HUES48 (cell line): ENCODE measurements at regions not wholly inside any gene's neighbourhood (a gene's known extent, or its start where the extent isn't known, plus 50 kb on each side); places are given as distances from the start of the nearest gene placed in this dataset.
"Not testable (repeated sequence)": the region's sequence is repeated elsewhere in the genome, so short reads cannot be mapped to it uniquely, and the experiment has no call there.

Experiments
- H3K27ac ChIP-seq: one replicate; pipeline ENCODE4 v1.7.0; 2013; ENCODE audit warnings: low read depth, low read length, inconsistent platforms
- H3K27me3 ChIP-seq: 2 replicates; pipeline ENCODE4 v1.6.1; 2013; ENCODE audit warnings: mild to moderate bottlenecking, low read length; ENCODE audit not compliant: control insufficient read depth, insufficient read depth
- H3K36me3 ChIP-seq: 2 replicates; pipeline ENCODE4 v1.6.1; 2013; ENCODE audit warnings: low read length; ENCODE audit not compliant: control insufficient read depth, insufficient read depth
- H3K4me1 ChIP-seq: 2 replicates; pipeline ENCODE4 v1.6.1; 2013; ENCODE audit warnings: mild to moderate bottlenecking, low read length; ENCODE audit not compliant: control insufficient read depth, insufficient read depth
- H3K4me3 ChIP-seq: 2 replicates; pipeline ENCODE4 v1.5.1; 2013; ENCODE audit warnings: mild to moderate bottlenecking, low read depth, low read length
- H3K9ac ChIP-seq: 2 replicates; pipeline ENCODE4 v1.6.1; 2013; ENCODE audit warnings: mild to moderate bottlenecking, low read depth, low read length, moderate library complexity
- H3K9me3 ChIP-seq: 2 replicates; pipeline ENCODE4 v1.6.1; 2013; ENCODE audit warnings: low read length; ENCODE audit not compliant: control insufficient read depth, insufficient read depth

DNA sequence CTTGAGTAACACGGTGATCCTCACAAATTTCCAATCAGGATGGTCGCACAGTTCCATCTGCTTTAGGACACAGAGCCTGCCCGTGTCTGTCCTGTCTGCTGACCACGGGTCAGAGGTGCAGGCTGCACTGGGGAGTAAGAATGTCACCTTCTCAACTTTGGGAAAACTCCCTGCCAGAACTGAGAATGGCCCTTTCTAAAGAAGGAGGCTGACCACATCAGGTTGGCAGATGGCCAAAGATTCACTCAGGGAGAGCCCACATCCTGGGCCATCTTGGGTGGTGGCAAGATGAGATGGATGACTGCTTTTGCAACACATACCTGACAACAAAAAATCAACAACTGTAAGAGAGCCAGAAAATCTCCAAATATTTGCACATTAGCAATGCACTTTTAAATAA lies 101.9 kb downstream of the IGLL1 start:
- Histone ChIP-seq H3K27ac (no peak overlapping the region), H3K9me3 (no peaks in the 10 kb centered on the region), H3K4me1 (no peaks in the 10 kb centered on the region), H3K27me3 (peaks cover 5% of the 10 kb centered on the region), H3K36me3 (no peaks in the 10 kb centered on the region), H3K9ac (no peak overlapping the region), H3K4me3 (no peak overlapping the region)

DNA sequence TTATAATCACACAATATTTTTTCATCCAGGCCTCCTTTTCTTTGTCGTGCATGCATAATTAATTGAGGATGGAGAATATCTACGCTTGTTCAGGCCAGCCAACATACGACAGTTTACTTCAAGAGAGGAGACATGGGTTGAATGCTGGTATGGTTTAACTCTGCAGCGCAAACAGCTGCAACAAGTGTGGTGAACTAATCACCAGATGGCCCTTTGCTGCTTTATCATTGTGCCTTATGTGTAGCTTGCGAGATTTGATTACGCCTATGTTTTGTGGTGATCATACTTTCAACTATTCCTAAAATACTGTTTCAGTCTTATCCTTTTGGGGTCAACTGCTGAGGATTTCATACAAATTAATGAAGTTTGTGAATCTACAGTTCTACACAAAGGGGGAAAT lies 105.6 kb downstream of the IGLL1 start:
- H3K4me1 ChIP-seq, H3K4me3 ChIP-seq, H3K27ac ChIP-seq, H3K9ac ChIP-seq, H3K27me3 ChIP-seq, H3K9me3 ChIP-seq, H3K36me3 ChIP-seq: not testable (repeated sequence)

DNA sequence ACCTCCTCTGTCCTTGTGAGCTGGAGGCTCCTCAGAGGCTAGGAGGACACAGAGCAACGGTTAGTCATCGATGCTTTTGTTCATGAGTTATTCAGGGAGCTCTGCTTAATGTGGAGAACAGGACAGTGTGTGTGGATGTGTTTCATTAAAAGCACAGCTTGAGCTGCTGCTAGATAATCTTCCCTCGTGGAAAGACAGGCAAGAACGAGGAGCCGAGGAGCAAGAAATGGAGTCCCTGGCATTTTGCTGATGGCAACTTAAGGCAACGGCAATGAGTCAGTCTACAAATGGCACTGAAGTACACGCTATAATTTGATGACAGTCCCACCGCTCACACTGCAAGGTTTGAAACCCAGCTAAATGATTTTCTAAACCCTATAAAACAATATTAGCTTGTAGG lies 106.2 kb downstream of the IGLL1 start:
- H3K36me3 ChIP-seq = no peaks in the 10 kb centered on the region
- H3K9me3 ChIP-seq = no peaks in the 10 kb centered on the region
- no peak overlapping the region for H3K9ac ChIP-seq
- no peak overlapping the region for H3K4me3 ChIP-seq
- H3K27me3 ChIP-seq = no peaks in the 10 kb centered on the region
- no peaks in the 10 kb centered on the region for H3K4me1 ChIP-seq
- no peak overlapping the region for H3K27ac ChIP-seq

DNA sequence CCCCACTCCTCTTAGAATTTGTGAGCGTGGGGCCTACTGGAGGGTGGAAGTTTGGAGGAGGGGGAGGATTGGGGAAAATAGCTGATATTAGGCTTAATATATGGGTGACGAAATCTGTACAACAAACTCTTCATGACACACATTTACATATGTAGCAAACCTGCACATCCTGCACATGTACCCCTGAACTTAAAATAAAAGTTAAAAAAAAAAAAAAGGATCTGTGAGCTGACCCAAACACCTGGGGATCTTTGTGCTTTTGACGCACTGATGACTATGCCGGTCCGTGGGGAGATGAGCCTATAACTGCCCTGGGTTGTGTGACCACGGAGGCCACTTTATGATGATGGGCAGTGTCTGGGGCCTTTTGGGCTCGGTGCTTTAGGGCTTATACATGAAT lies 107.7 kb downstream of the IGLL1 start:
- H3K9ac ChIP-seq, H3K27ac ChIP-seq, H3K4me3 ChIP-seq, H3K9me3 ChIP-seq, H3K36me3 ChIP-seq, H3K27me3 ChIP-seq, H3K4me1 ChIP-seq: not testable (repeated sequence)

DNA sequence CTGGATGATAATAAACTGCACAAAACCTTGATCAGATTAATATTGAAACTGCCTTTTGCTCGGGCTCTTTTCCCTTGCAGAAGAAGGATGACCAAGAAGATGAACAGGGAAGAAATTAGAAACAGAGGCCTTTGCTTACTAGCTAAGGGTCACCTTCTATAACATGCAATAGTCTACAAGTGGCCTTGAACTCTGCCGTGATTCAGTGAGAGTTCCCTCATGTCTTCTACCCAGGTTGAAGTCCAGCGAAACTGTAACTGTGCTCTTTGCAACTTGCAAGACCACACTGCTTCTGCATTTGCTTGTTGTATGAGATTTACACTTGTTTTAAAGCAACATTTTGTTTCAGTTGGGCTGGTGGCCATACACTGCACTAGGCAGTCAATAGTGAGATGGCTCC lies 108.4 kb downstream of the IGLL1 start:
- no peak overlapping the region for H3K9ac ChIP-seq
- H3K4me1 ChIP-seq = no peaks in the 10 kb centered on the region
- H3K4me3 ChIP-seq = no peak overlapping the region
- no peaks in the 10 kb centered on the region for H3K27me3 ChIP-seq
- H3K36me3 ChIP-seq = no peaks in the 10 kb centered on the region
- no peaks in the 10 kb centered on the region for H3K9me3 ChIP-seq
- no peak overlapping the region for H3K27ac ChIP-seq

DNA sequence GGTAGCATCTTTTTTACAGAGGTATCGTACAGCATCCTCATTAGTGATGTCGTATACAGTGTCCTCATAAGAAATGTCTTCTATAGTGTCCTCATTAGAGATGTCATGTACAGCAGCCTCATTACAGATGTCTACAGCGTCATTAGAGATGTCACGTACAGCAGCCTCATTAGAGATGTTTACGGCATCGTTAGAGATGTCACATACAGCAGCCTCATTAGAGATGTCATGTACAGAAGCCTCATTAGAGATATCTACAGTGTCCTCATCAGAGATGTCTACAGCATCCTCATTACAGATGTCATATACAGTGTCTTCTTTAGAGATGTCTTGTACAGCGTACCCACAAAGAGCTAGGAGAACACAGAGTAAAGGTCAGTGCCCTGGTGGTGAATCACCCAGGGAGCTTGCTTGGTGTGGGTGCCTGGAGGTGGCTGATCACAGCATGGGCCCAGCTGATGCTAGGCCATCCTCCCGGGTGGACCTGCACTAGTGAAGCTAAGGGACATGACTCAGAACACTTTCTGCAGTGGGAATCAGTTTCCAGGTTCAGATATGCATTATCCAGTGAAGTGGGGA lies 109.2 kb downstream of the IGLL1 start:
- H3K4me3 ChIP-seq = no peak overlapping the region
- H3K9ac ChIP-seq = no peak overlapping the region
- no peak overlapping the region for H3K27ac ChIP-seq
- H3K9me3 ChIP-seq = no peaks in the 10 kb centered on the region
- H3K4me1 ChIP-seq = no peaks in the 10 kb centered on the region
- H3K27me3 ChIP-seq = 0 out of 2 replicates have a peak, but pooled peaks cover 3% of the 10 kb centered on the region
- no peaks in the 10 kb centered on the region for H3K36me3 ChIP-seq

DNA sequence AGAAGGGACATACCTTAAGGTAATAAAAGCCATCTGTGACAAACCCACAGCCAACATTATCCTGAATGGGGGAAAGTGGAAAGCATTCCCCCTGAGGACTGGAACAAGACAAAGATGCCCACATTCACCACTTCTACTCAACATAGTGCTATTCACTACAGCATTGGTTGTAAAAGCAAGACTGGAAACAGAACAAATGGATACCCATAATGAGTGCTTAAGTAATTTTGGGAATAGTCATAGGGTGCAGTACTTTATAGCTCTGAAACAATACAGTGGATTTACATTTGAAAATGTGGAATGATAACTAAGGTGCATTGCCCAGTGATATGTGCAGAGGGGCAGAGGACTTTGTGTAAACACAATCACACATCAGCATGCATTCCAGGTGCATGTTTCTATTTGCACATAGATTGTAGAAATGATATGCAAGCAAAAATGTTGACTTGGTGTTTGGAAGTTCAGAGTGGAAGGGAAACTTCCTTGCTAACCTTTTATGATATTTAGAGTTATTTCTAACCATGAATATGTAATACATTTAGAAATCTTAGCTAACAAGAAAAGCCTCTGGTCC lies 112.3 kb downstream of the IGLL1 start:
- H3K4me1 ChIP-seq = no peaks in the 10 kb centered on the region
- no peak overlapping the region for H3K27ac ChIP-seq
- no peak overlapping the region for H3K9ac ChIP-seq
- no peaks in the 10 kb centered on the region for H3K36me3 ChIP-seq
- no peaks in the 10 kb centered on the region for H3K9me3 ChIP-seq
- no peak overlapping the region for H3K4me3 ChIP-seq
- H3K27me3 ChIP-seq = 0 out of 2 replicates have a peak, but pooled peaks cover 3% of the 10 kb centered on the region

DNA sequence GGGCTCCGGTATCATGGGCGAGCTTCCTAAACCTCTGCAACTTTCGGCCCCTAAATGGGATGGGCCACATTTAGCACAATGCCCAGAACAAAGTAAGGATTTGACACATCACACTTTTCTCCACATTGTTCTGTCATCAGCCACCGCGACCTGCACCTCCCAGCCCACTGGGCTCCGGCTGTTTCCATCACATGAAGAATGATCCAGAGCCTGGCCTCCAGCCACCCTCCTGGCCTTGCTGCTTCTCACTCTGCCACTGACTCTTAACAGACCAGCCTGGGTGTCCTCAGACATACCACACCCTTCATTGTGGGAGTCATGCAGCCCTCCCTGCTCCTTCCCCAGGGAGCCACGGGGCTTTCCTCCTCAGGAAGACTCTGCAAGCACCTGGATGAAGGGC lies 113.7 kb downstream of the IGLL1 start:
- no peaks in the 10 kb centered on the region for H3K9me3 ChIP-seq
- no peak overlapping the region for H3K27ac ChIP-seq
- H3K9ac ChIP-seq = no peak overlapping the region
- H3K4me1 ChIP-seq = no peaks in the 10 kb centered on the region
- H3K27me3 ChIP-seq = 0 out of 2 replicates have a peak, but pooled peaks cover 3% of the 10 kb centered on the region
- H3K4me3 ChIP-seq = no peak overlapping the region
- H3K36me3 ChIP-seq = no peaks in the 10 kb centered on the region

DNA sequence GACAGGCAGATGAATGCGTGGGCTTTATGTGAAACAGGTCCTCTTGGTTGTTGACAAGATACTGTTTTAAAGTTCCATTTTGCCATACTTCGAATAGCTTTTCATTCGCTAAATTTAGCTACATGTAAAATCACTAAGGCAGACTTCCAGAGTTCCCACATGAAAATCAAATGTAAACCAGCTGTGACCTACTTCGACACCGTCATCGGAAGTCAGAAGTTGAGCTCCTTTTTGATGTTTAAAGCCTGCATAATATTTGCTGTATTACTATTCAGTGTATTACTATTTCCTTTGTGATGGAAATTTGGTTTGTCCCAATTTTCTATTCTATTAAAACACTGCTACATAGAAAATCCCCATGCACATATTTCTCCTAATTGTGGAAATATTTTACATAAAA lies 115.3 kb downstream of the IGLL1 start:
- not testable (repeated sequence) for H3K27ac ChIP-seq, H3K27me3 ChIP-seq, H3K9me3 ChIP-seq, H3K9ac ChIP-seq, H3K4me3 ChIP-seq, H3K4me1 ChIP-seq, H3K36me3 ChIP-seq

DNA sequence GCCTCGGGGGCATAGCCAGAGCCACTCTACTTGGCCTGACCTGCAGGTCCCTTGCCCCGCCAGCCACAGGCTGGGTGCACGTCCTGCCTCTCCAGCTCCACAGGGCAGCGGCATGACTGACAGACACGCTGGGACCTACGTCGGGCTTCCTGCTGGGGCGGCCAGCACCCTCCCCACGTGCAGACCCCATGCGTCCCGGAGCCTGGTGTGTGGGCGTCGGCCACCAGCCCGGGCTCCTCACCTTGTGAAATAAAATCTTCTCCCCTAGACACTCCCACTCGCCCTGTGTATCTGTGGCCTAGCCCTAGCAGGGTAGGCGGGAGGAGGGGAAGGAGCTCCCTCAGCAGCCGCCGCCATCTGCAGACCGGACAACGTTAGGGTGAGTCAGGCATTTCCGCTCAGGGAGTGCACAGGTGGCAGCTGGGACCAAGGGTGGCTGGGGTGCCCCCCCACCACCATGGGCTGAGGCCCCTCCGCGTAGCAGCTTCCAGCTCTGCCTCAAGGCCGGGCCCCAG lies 119.5 kb downstream of the IGLL1 start:
- H3K4me3 ChIP-seq, H3K27me3 ChIP-seq, H3K27ac ChIP-seq, H3K4me1 ChIP-seq, H3K36me3 ChIP-seq, H3K9me3 ChIP-seq, H3K9ac ChIP-seq: not testable (repeated sequence)

DNA sequence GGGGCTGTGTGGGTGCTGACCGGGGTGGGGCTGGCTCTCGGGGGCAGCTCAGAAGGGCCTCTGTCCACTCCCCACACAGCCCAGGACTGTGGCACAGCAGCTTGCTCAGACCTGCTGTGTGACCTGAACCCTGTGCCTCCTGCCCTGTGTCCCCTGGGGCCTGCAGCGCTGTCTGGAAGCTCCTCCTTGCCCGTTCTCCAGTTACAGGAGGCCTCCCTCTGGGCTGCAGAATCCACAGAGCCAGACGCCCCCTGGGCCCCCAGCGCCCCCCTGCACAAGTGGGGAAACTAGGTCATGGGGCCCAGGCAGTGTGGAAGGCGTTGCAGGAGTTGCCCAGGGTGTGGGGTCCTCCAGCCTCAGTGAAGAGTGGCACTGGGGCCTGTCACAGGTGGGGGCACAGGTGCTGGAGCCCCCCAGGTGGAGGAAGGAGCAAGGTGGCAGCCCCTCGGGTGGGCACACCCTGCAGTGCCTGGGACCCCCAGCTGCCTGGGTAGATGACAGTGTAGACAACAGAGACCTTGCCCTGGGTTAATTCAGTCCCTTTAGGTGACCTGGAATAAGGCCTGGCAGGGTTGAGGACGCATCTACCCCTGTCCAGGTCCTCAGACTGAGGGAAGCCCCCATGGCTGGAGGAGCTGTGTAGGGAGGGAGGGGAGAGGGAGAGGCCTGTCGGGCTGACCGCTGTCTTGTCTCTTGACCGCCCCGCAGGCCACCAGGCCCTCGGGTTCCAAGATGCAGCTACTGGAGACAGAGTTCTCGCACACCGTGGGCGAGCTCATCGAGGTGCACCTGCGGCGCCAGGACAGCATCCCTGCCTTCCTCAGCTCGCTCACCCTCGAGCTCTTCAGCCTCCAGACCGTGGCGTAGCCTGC lies 120.2 kb downstream of the IGLL1 start:
- not testable (repeated sequence) for H3K36me3 ChIP-seq, H3K9me3 ChIP-seq, H3K27ac ChIP-seq, H3K4me3 ChIP-seq, H3K27me3 ChIP-seq, H3K4me1 ChIP-seq, H3K9ac ChIP-seq
